AG04450 (cell line): ENCODE measurements at regions not wholly inside any gene's neighbourhood (a gene's known extent, or its start where the extent isn't known, plus 50 kb on each side); places are given as distances from the start of the nearest gene placed in this dataset.
"Not testable (repeated sequence)": the region's sequence is repeated elsewhere in the genome, so short reads cannot be mapped to it uniquely, and the experiment has no call there.

Experiments used
- CTCF ChIA-PET: fragments of 300-600, 350-600 bp; formaldehyde crosslinking; extraction: SDS; loops from one replicate; lab custom pipeline; 2022; ENCODE audit warnings: antibody characterized with exemption, inconsistent platforms; lab: Charles Lee
- POLR2A ChIA-PET: fragments of 350-600 bp; formaldehyde crosslinking; extraction: SDS; loops from one replicate; lab custom pipeline; 2021; ENCODE audit warnings: antibody characterized with exemption, inconsistent platforms; lab: Yijun Ruan, JAX
- DNase-seq: peaks from one replicate; pipeline ENCODE4 v3.0.0-alpha.2; 2011; ENCODE audit warnings: low read depth, low spot score
- H3K27ac ChIP-seq: one replicate; pipeline ENCODE4 v1.5.1; 2012; ENCODE audit warnings: low read depth, low read length, control low read depth
- H3K27me3 ChIP-seq: one replicate; pipeline ENCODE4 v1.6.0; 2012; ENCODE audit warnings: low read length; ENCODE audit not compliant: control insufficient read depth, insufficient read depth
- H3K4me3 ChIP-seq: 2 replicates; pipeline ENCODE4 v1.5.1; 2011; ENCODE audit warnings: mild to moderate bottlenecking, low read depth, low read length, control low read depth
- H3K9me3 ChIP-seq: 2 replicates; pipeline ENCODE4 v1.5.1; 2012; ENCODE audit warnings: low read length; ENCODE audit not compliant: control insufficient read depth, insufficient read depth
- TF ChIP-seq, protein P1 (sequence below): IDR thresholded peaks from 2 replicates; pipeline ENCODE4 v1.5.1; 2011; ENCODE audit warnings: low read depth, low read length, control low read depth, inconsistent platforms

GRCh38 chr1:233805786-233806185, 98.7 kb upstream of the SLC35F3 start:
- no peak overlapping the region for H3K27ac ChIP-seq
- TF ChIP-seq, protein P1, sequence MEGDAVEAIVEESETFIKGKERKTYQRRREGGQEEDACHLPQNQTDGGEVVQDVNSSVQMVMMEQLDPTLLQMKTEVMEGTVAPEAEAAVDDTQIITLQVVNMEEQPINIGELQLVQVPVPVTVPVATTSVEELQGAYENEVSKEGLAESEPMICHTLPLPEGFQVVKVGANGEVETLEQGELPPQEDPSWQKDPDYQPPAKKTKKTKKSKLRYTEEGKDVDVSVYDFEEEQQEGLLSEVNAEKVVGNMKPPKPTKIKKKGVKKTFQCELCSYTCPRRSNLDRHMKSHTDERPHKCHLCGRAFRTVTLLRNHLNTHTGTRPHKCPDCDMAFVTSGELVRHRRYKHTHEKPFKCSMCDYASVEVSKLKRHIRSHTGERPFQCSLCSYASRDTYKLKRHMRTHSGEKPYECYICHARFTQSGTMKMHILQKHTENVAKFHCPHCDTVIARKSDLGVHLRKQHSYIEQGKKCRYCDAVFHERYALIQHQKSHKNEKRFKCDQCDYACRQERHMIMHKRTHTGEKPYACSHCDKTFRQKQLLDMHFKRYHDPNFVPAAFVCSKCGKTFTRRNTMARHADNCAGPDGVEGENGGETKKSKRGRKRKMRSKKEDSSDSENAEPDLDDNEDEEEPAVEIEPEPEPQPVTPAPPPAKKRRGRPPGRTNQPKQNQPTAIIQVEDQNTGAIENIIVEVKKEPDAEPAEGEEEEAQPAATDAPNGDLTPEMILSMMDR: no peak
- ChIA-PET CTCF (no interaction called here), POLR2A (no interaction called here)
- DNase-seq: no peak
- H3K4me3 ChIP-seq: no peak overlapping the region
- H3K27me3 ChIP-seq: no peaks in the 10 kb centered on the region
- H3K9me3 ChIP-seq: peaks cover 13% of the 10 kb centered on the region

GRCh38 chr1:233815357-233815756, 89.1 kb upstream of the SLC35F3 start:
- DNase-seq: no peak
- CTCF ChIA-PET: no interaction called here
- TF ChIP-seq, protein P1: no peak
- POLR2A ChIA-PET: no interaction called here
- Histone ChIP-seq H3K4me3 (no peak overlapping the region), H3K27me3 (no peaks in the 10 kb centered on the region), H3K9me3 (peaks cover 14% of the 10 kb centered on the region), H3K27ac (no peak overlapping the region)

- Histone ChIP-seq H3K27ac (no peak overlapping the region), H3K4me3 (no peak overlapping the region), H3K9me3 (peaks cover 17% of the 10 kb centered on the region), H3K27me3 (no peaks in the 10 kb centered on the region)
- CTCF ChIA-PET: no interaction called here
- POLR2A ChIA-PET: no interaction called here
- TF ChIP-seq, protein P1: no peak
- DNase-seq: no peak
These were observed 88.6 kb upstream of the SLC35F3 start for GRCh38 chr1:233815865-233816264.

DNA sequence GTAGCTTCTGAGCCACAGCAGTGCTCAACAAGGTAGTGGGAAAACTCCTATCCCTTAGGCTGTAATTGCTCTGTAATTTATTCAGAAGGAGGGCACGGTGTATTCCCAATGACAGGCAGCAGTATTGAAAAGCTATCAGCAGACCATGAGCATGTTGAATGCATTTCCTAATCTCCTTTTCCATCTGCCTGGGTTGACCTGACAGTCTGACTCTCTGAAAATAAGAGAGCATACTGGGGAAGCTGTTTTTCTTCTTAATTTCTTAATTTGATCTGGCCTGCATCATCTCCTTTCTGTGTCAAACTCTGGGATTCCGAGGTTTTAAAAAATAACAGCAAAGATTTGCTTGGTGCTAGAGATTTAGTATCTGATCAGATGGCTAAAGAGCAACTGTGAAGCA, 88.1 kb upstream of the SLC35F3 start:
- no peaks in the 10 kb centered on the region for H3K27me3 ChIP-seq

DNA sequence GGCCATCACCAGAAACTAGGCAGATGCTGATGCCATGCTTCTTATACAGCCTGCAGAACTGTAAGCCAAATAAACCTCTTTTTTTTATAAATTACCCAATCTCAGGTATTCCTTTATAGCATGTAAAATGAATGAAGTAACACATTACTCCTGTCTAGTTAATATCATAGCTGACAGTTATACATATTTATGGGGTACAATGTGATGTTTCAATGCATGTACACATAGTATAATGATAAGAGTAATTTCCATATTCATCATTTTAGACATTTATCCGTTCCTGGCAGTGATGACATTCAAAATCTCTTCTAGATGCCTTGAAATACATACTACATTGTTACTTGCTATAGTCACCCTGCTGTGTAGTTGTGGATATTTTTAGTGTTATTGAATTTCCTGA, 85.4 kb upstream of the SLC35F3 start:
- no peak for DNase-seq
- ChIA-PET POLR2A (no interaction called here), CTCF (no interaction called here)
- Histone ChIP-seq H3K27ac (no peak overlapping the region), H3K9me3 (peaks cover 21% of the 10 kb centered on the region), H3K27me3 (no peaks in the 10 kb centered on the region), H3K4me3 (no peak overlapping the region)
- TF ChIP-seq, protein P1: no peak

More for the DNA sequence above, 88.1 kb upstream of the SLC35F3 start:
- TF ChIP-seq, protein P1: no peak
- ChIA-PET CTCF (no interaction called here), POLR2A (no interaction called here)
- Histone ChIP-seq H3K27ac (no peak overlapping the region), H3K4me3 (no peak overlapping the region), H3K9me3 (peaks cover 16% of the 10 kb centered on the region)
- no peak for DNase-seq

DNA sequence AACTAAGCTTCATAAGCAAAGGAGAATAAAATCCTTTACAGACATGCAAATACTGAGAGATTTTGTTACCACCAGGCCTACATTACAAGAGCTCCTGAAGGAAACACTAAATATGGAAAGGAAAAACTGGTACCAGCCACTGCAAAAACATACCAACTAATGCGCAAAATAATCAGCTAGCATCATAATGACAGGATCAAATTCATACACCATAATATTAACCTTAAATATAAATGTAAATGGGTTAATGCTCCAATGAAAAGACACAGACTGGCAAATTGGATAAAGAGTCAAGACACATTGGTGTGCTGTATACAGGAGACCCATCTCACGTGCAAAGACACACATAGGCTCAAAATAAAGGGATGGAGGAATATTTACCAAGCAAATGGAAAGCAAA, 80.3 kb upstream of the SLC35F3 start:
- POLR2A ChIA-PET, H3K4me3 ChIP-seq, CTCF ChIA-PET, H3K27me3 ChIP-seq, DNase-seq, H3K27ac ChIP-seq: not testable (repeated sequence)
- peaks cover 15% of the 10 kb centered on the region; the same call in 1 of the 2 replicates for H3K9me3 ChIP-seq

GRCh38 chr1:233827937-233828336, 76.5 kb upstream of the SLC35F3 start:
- POLR2A ChIA-PET, CTCF ChIA-PET, H3K27ac ChIP-seq, DNase-seq, H3K9me3 ChIP-seq, H3K4me3 ChIP-seq, H3K27me3 ChIP-seq: not testable (repeated sequence)
